Tibial artery (tissue), 4 donors: ENCODE measurements at regions not wholly inside any gene's neighbourhood (a gene's known extent, or its start where the extent isn't known, plus 50 kb on each side); places are given as distances from the start of the nearest gene placed in this dataset.

Source experiments
- DNase-seq, 2 donors: peaks; one replicate each; pipeline ENCODE4 v3.0.0-alpha.2; 2019
- H3K27ac ChIP-seq, 2 donors: fragments of 200-600 bp; sonication (generic) in 1 of 2; 1 replicate in 1 of 2; 2 replicates in 1 of 2; pipeline ENCODE4 v1.5.1; 2018 to 2019; ENCODE audit warnings: mild to moderate bottlenecking in 1 of 2
- H3K27me3 ChIP-seq, 2 donors: fragments of 200-600 bp; sonication (generic) in 1 of 2; one replicate each; pipeline versions ENCODE4 v1.5.1 to v1.6.0; 2016 to 2019
- H3K36me3 ChIP-seq, 3 donors: fragments of 200-600 bp; sonication (generic) in 2 of 3; one replicate each; pipeline ENCODE4 v1.5.1; 2016 to 2019; ENCODE audit warnings: mild to moderate bottlenecking in 2 of 3
- H3K4me1 ChIP-seq, 4 donors: fragments of 200-600 bp; sonication (generic) in 2 of 4; 1 replicate in 3 of 4; 2 replicates in 1 of 4; pipeline ENCODE4 v1.5.1; 2016 to 2019
- H3K4me3 ChIP-seq, 2 donors: fragments of 200-600 bp; sonication (generic) in 1 of 2; 1 replicate in 1 of 2; 2 replicates in 1 of 2; pipeline ENCODE4 v1.5.1; 2018 to 2019; ENCODE audit warnings: mild to moderate bottlenecking in 2 of 2
- H3K9me3 ChIP-seq, 3 donors: fragments of 200-600 bp; sonication (generic) in 1 of 3; one replicate each; pipeline ENCODE4 v1.5.1; 2016 to 2019
- CTCF ChIP-seq, 2 experiments: fragments of 200-600 bp in 1 of 2; fragments of 450-650 bp in 1 of 2; IDR thresholded peaks; one replicate each; pipeline ENCODE4 v1.5.1; 2017 to 2019; ENCODE audit warnings: antibody characterized with exemption in 2 of 2, mild to moderate bottlenecking in 1 of 2, moderate library complexity in 1 of 2
- intact Hi-C: fragments of 100-400 bp; cut with DNase I; formaldehyde crosslinking; loops from one replicate; pipeline ENCODE4 v1.15.0; 2023; ENCODE audit warnings: low total_unique reads

DNA sequence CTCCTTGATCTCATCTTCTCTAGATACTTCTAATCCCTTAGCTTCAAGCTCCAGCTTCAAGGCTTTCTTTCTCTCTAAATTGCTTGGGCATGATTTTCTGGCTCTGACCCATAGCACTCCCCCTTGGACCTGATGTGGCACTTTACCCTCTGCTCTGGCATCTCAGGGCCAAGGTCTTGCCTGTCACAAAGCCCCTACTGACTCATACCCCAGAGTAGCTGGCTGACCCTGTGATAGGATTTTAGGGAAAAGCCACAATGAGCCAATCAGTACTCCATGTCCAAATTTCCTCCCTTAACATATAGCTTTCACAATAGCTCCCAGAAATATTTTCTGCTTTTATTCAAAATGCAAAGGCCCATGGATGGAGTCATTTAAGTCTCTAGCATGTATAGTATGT, 488.7 kb upstream of the SPRED2 start:
- DNase-seq, result no peak
- Histone ChIP-seq H3K27me3 (no peaks in the 10 kb centered on the region), H3K9me3 (no peaks in the 10 kb centered on the region), H3K4me3 (no peak overlapping the region), H3K4me1 (peaks cover 0 to 5% (median 0%) of the 10 kb centered on the region in 4 donors), H3K36me3 (no peaks in the 10 kb centered on the region), H3K27ac (no peak overlapping the region)
- TF ChIP-seq CTCF (IDR thresholded peaks at IDR 0.05), result no peak
- intact Hi-C loops, result no loop called here

- Histone ChIP-seq H3K4me1 (peaks cover 0 to 5% (median 0%) of the 10 kb centered on the region in 4 donors), H3K27ac (no peak overlapping the region), H3K9me3 (no peaks in the 10 kb centered on the region), H3K27me3 (no peaks in the 10 kb centered on the region), H3K36me3 (no peaks in the 10 kb centered on the region), H3K4me3 (no peak overlapping the region)
- intact Hi-C loops, result no loop called here
- no peak for DNase-seq
- no peak for TF ChIP-seq CTCF (IDR thresholded peaks at IDR 0.05)
These were observed 488.3 kb upstream of the SPRED2 start for GRCh38 chr2:65920659-65921058.

DNA sequence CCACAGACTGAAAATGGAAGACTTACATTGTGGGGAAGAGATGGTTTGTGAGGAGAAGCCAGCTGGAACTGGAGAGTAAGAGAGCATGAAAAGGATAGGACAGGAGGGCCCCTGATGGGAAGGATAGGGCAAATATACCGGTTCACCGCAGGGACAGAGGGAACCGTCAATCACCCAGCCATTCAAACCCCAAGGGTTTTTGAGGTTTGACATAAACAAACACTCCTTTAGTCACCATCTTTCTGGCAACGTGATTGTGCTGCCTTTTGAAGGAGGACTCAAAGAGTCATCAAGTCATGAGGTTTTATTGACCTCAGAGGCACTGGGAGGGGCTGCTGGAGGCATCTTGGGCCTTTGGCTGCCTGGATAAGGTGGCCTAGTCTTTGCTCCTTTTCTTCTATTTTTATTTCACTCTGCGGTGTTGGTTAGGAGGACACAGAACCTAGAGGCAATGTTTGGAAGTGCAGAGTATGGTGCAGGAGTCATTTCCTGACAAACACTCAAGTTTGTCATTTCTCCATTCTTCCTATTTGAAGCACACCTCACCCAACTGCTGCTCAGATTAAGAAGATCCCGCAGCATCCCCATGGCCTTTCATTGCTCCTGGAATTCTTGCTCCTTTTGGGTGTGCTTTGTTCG, 487.3 kb upstream of the SPRED2 start:
- Histone ChIP-seq H3K9me3 (no peaks in the 10 kb centered on the region), H3K36me3 (no peaks in the 10 kb centered on the region), H3K27ac (no peak overlapping the region), H3K4me1 (peaks cover 0 to 5% (median 0%) of the 10 kb centered on the region in 4 donors), H3K4me3 (no peak overlapping the region), H3K27me3 (no peaks in the 10 kb centered on the region)
- intact Hi-C loops, result no loop called here
- TF ChIP-seq CTCF (IDR thresholded peaks at IDR 0.05), result no peak
- no peak for DNase-seq

- H3K36me3 ChIP-seq, result no peaks in the 10 kb centered on the region
- no peak overlapping the region for H3K4me3 ChIP-seq
- peaks cover 0 to 5% (median 0%) of the 10 kb centered on the region in 4 donors for H3K4me1 ChIP-seq
- intact Hi-C loops, result no loop called here
- no peak for DNase-seq
- no peak overlapping the region for H3K27ac ChIP-seq
- no peak for TF ChIP-seq CTCF (IDR thresholded peaks at IDR 0.05)
- no peaks in the 10 kb centered on the region for H3K9me3 ChIP-seq
- H3K27me3 ChIP-seq, result no peaks in the 10 kb centered on the region
These were observed 486.4 kb upstream of the SPRED2 start for GRCh38 chr2:65918760-65919187.

GRCh38 chr2:65917986-65918385, 485.6 kb upstream of the SPRED2 start:
- no peak for TF ChIP-seq CTCF (IDR thresholded peaks at IDR 0.05)
- no peak for DNase-seq
- intact Hi-C loops, result no loop called here

More at GRCh38 chr2:65917986-65918385, 485.6 kb upstream of the SPRED2 start:
- Histone ChIP-seq H3K9me3 (no peaks in the 10 kb centered on the region), H3K36me3 (no peaks in the 10 kb centered on the region), H3K27me3 (no peaks in the 10 kb centered on the region), H3K4me1 (peaks cover 0 to 5% (median 0%) of the 10 kb centered on the region in 4 donors), H3K27ac (no peak overlapping the region), H3K4me3 (no peak overlapping the region)
